Skeletal muscle tissue (tissue), 3 donors: ENCODE measurements at regions not wholly inside any gene's neighbourhood (a gene's known extent, or its start where the extent isn't known, plus 50 kb on each side); places are given as distances from the start of the nearest gene placed in this dataset.
"Not testable (repeated sequence)": the region's sequence is repeated elsewhere in the genome, so short reads cannot be mapped to it uniquely, and the experiment has no call there.

ENCODE experiments used
- H3K27ac ChIP-seq: one replicate; pipeline ENCODE4 v1.7.0; 2013; ENCODE audit warnings: mild to moderate bottlenecking, low read depth, low read length, inconsistent platforms
- H3K27me3 ChIP-seq, 3 donors: one replicate each; pipeline ENCODE4 v1.7.0; 2013; ENCODE audit warnings: low read length in 3 of 3; ENCODE audit not compliant: control insufficient read depth in 3 of 3, insufficient read depth in 3 of 3
- H3K36me3 ChIP-seq, 3 donors: one replicate each; pipeline ENCODE4 v1.7.0; 2013; ENCODE audit warnings: low read length in 3 of 3; ENCODE audit not compliant: control insufficient read depth in 3 of 3, insufficient read depth in 3 of 3
- H3K4me1 ChIP-seq, 3 donors: one replicate each; pipeline ENCODE4 v1.7.0; 2013; ENCODE audit warnings: low read length in 3 of 3, mild to moderate bottlenecking in 3 of 3; ENCODE audit not compliant: control insufficient read depth in 3 of 3, insufficient read depth in 3 of 3
- H3K4me3 ChIP-seq, 3 donors: one replicate each; pipeline ENCODE4 v1.7.0; 2013; ENCODE audit warnings: low read length in 3 of 3
- H3K9ac ChIP-seq, 3 donors: one replicate each; pipeline ENCODE4 v1.7.0; 2013; ENCODE audit warnings: low read length in 3 of 3, mild to moderate bottlenecking in 3 of 3, moderate library complexity in 2 of 3, low read depth in 1 of 3
- H3K9me3 ChIP-seq, 3 donors: one replicate each; pipeline ENCODE4 v1.7.0; 2013; ENCODE audit warnings: low read length in 3 of 3; ENCODE audit not compliant: control insufficient read depth in 3 of 3
- donor health status: Osteomylitis.

GRCh38 chr2:13676269-13676668 is 956.2 kb upstream of the LRATD1 start:
- Histone ChIP-seq H3K4me3 (no peak overlapping the region), H3K4me1 (no peaks in the 10 kb centered on the region), H3K9me3 (no peaks in the 10 kb centered on the region), H3K27ac (no peak overlapping the region), H3K36me3 (no peaks in the 10 kb centered on the region), H3K27me3 (no peaks in the 10 kb centered on the region), H3K9ac (no peak overlapping the region)

- no peak overlapping the region for H3K9ac ChIP-seq
- H3K27ac ChIP-seq: no peak overlapping the region
- H3K4me3 ChIP-seq: no peak overlapping the region
- no peaks in the 10 kb centered on the region for H3K9me3 ChIP-seq
- H3K4me1 ChIP-seq: no peaks in the 10 kb centered on the region
- H3K27me3 ChIP-seq: no peaks in the 10 kb centered on the region
- no peaks in the 10 kb centered on the region for H3K36me3 ChIP-seq
Measured at GRCh38 chr2:13681936-13682335, 950.6 kb upstream of the LRATD1 start.

GRCh38 chr2:13682540-13683272 is 949.8 kb upstream of the LRATD1 start:
- Histone ChIP-seq H3K9ac (no peak overlapping the region), H3K36me3 (no peaks in the 10 kb centered on the region), H3K9me3 (no peaks in the 10 kb centered on the region), H3K4me1 (no peaks in the 10 kb centered on the region), H3K27ac (no peak overlapping the region), H3K27me3 (no peaks in the 10 kb centered on the region), H3K4me3 (no peak overlapping the region)

GRCh38 chr2:13686262-13686661 is 946.3 kb upstream of the LRATD1 start:
- Histone ChIP-seq H3K27ac (no peak overlapping the region), H3K4me3 (no peak overlapping the region), H3K27me3 (no peaks in the 10 kb centered on the region), H3K4me1 (no peaks in the 10 kb centered on the region), H3K36me3 (no peaks in the 10 kb centered on the region), H3K9me3 (no peaks in the 10 kb centered on the region), H3K9ac (no peak overlapping the region)

- Histone ChIP-seq H3K9me3 (no peaks in the 10 kb centered on the region), H3K4me1 (no peaks in the 10 kb centered on the region), H3K36me3 (no peaks in the 10 kb centered on the region), H3K27ac (no peak overlapping the region), H3K4me3 (no peak overlapping the region), H3K27me3 (no peaks in the 10 kb centered on the region), H3K9ac (no peak overlapping the region)
Measured at GRCh38 chr2:13694673-13695072, 937.8 kb upstream of the LRATD1 start.

- H3K27ac ChIP-seq: no peak overlapping the region
- no peak overlapping the region for H3K9ac ChIP-seq
- H3K27me3 ChIP-seq: no peaks in the 10 kb centered on the region
- H3K36me3 ChIP-seq: no peaks in the 10 kb centered on the region
- H3K4me3 ChIP-seq: no peak overlapping the region
- H3K4me1 ChIP-seq: no peaks in the 10 kb centered on the region
- H3K9me3 ChIP-seq: no peaks in the 10 kb centered on the region
Measured at GRCh38 chr2:13696601-13697000, 935.9 kb upstream of the LRATD1 start.

GRCh38 chr2:13698847-13699246 is 933.7 kb upstream of the LRATD1 start:
- no peaks in the 10 kb centered on the region for H3K4me1 ChIP-seq
- H3K27ac ChIP-seq: no peak overlapping the region
- no peak overlapping the region for H3K9ac ChIP-seq
- H3K27me3 ChIP-seq: no peaks in the 10 kb centered on the region
- H3K4me3 ChIP-seq: no peak overlapping the region
- H3K36me3 ChIP-seq: no peaks in the 10 kb centered on the region
- no peaks in the 10 kb centered on the region for H3K9me3 ChIP-seq

- H3K9ac ChIP-seq, H3K27me3 ChIP-seq, H3K4me1 ChIP-seq, H3K27ac ChIP-seq, H3K4me3 ChIP-seq, H3K9me3 ChIP-seq, H3K36me3 ChIP-seq: not testable (repeated sequence)
Measured at GRCh38 chr2:13699939-13700338, 932.6 kb upstream of the LRATD1 start.

GRCh38 chr2:13711154-13711553 is 921.4 kb upstream of the LRATD1 start:
- Histone ChIP-seq H3K9me3 (no peaks in the 10 kb centered on the region), H3K4me1 (no peaks in the 10 kb centered on the region)

GRCh38 chr2:13714466-13714865 is 918.1 kb upstream of the LRATD1 start:
- Histone ChIP-seq H3K36me3 (no peaks in the 10 kb centered on the region), H3K9me3 (no peaks in the 10 kb centered on the region), H3K4me1 (no peaks in the 10 kb centered on the region), H3K9ac (no peak overlapping the region), H3K4me3 (no peak overlapping the region), H3K27ac (no peak overlapping the region), H3K27me3 (no peaks in the 10 kb centered on the region)

More at GRCh38 chr2:13711154-13711553, 921.4 kb upstream of the LRATD1 start:
- no peak overlapping the region for H3K4me3 ChIP-seq
- no peak overlapping the region for H3K9ac ChIP-seq
- H3K36me3 ChIP-seq: no peaks in the 10 kb centered on the region
- no peak overlapping the region for H3K27ac ChIP-seq
- H3K27me3 ChIP-seq: no peaks in the 10 kb centered on the region
